ENCODE measurements at regions not wholly inside any gene's neighbourhood (a gene's known extent, or its start where the extent isn't known, plus 50 kb on each side); places are given as distances from the start of the nearest gene placed in this dataset.

GRCh38 chr14:54105406-54105805, 148.8 kb upstream of the BMP4 start:
- peak; percentile 18 to 53 for DNase-seq
- no peaks in the 10 kb centered on the region for H3K79me2 ChIP-seq (ENCODE audit: low read depth)
- no peaks in the 10 kb centered on the region for H3K27me3 ChIP-seq (ENCODE audit: insufficient read depth, low read depth)
- 0 out of 2 replicates have a peak overlapping the region, but pooled peaks have one; percentile 50 for H2AFZ ChIP-seq
- peak overlapping the region; percentile 59 for H3K27ac ChIP-seq
- CTCF ChIA-PET: interaction anchor here (0.6 to 1.8 kb wide), 4 partner anchors 70 to 953 kb away, joined by 3 to 11 read pairs (median 4); no protein-coding TSS in a partner anchor
- TF ChIP-seq CTCF (conservative IDR thresholded peaks at IDR 0.05) (no peak), EZH2 (IDR thresholded peaks at IDR 0.05; ENCODE audit: low read depth) (no peak)
- no TSS peak for BruUV-seq (replicated peaks)
- H3K9me2 ChIP-seq (ENCODE audit: insufficient read depth): no peaks in the 10 kb centered on the region
- no peaks in the 10 kb centered on the region for H4K20me1 ChIP-seq (ENCODE audit: insufficient read depth)
- peaks cover 57% of the 10 kb centered on the region for H3K4me1 ChIP-seq (replicated peaks; ENCODE audit: insufficient read depth)
- H3F3A ChIP-seq (ENCODE audit: insufficient read depth, low read depth): peaks cover 29% of the 10 kb centered on the region
- H3K36me3 ChIP-seq (ENCODE audit: low read depth): no peaks in the 10 kb centered on the region
- H3K9me3 ChIP-seq (ENCODE audit: insufficient read depth, low read depth): no peaks in the 10 kb centered on the region; the same call in none of the 2 replicates
- intact Hi-C loops (cut with micrococcal nuclease; ENCODE audit: unreplicated experiment): loop anchor here (5.0 to 10.0 kb wide), 4 partner anchors 222 to 651 kb away; no protein-coding TSS in a partner anchor
- POLR2A ChIA-PET (ENCODE audit: unreplicated experiment): interaction anchor here (0.6 to 2.6 kb wide), 9 partner anchors 15 to 277 kb away, joined by 4 to 60 read pairs (median 6); partner anchors contain the start of gene BMP4
- peak overlapping the region; percentile 27 for H3K4me2 ChIP-seq
- no peak overlapping the region for H3K4me3 ChIP-seq

GRCh38 chr14:54105898-54106297, 149.3 kb upstream of the BMP4 start:
- H3K4me3 ChIP-seq: no peak overlapping the region; the same call in 1 of the 2 replicates
- POLR2A ChIA-PET (ENCODE audit: unreplicated experiment): interaction anchor here (0.5 to 2.6 kb wide), 12 partner anchors 10 to 390 kb away, joined by 3 to 60 read pairs (median 6); partner anchors contain the start of gene BMP4
- no peak for TF ChIP-seq EZH2 (IDR thresholded peaks at IDR 0.05; ENCODE audit: low read depth)
- TF ChIP-seq CTCF (conservative IDR thresholded peaks at IDR 0.05): no peak

GRCh38 chr14:54106661-54107377, 150.2 kb upstream of the BMP4 start:
- H3K79me2 ChIP-seq (ENCODE audit: low read depth): no peaks in the 10 kb centered on the region
- no peak for TF ChIP-seq EZH2 (IDR thresholded peaks at IDR 0.05; ENCODE audit: low read depth)
- no peak for TF ChIP-seq CTCF (conservative IDR thresholded peaks at IDR 0.05)
- CTCF ChIA-PET: interaction anchor here (0.6 to 1.3 kb wide), 4 partner anchors 102 to 375 kb away, joined by 3 to 22 read pairs (median 4); no protein-coding TSS in a partner anchor
- no peaks in the 10 kb centered on the region for H3K27me3 ChIP-seq (ENCODE audit: insufficient read depth, low read depth)
- peak overlapping the region; percentile 27 for H3K4me2 ChIP-seq
- H2AFZ ChIP-seq: no peak overlapping the region; the same call in 1 of the 2 replicates
- H3K4me1 ChIP-seq (replicated peaks; ENCODE audit: insufficient read depth): peaks cover 57% of the 10 kb centered on the region
- BruUV-seq (replicated peaks): TSS peak; percentile 60
- no peaks in the 10 kb centered on the region for H4K20me1 ChIP-seq (ENCODE audit: insufficient read depth)
- H3K9me2 ChIP-seq (ENCODE audit: insufficient read depth): no peaks in the 10 kb centered on the region
- no peaks in the 10 kb centered on the region; the same call in none of the 2 replicates for H3K9me3 ChIP-seq (ENCODE audit: insufficient read depth, low read depth)
- no peaks in the 10 kb centered on the region for H3K36me3 ChIP-seq (ENCODE audit: low read depth)
- intact Hi-C loops (cut with micrococcal nuclease; ENCODE audit: unreplicated experiment): loop anchor here (1.0 to 10.0 kb wide), 12 partner anchors 62 to 652 kb away; partner anchors contain the start of gene BMP4
- peak; percentile 51 to 54 for DNase-seq
- H3K27ac ChIP-seq: peak overlapping the region; percentile 59
- POLR2A ChIA-PET (ENCODE audit: unreplicated experiment): interaction anchor here (0.5 to 2.6 kb wide), 10 partner anchors 63 to 882 kb away, joined by 3 to 60 read pairs (median 6); partner anchors contain the start of gene BMP4
- peaks cover 29% of the 10 kb centered on the region for H3F3A ChIP-seq (ENCODE audit: insufficient read depth, low read depth)
- H3K4me3 ChIP-seq: no peak overlapping the region; the same call in 1 of the 2 replicates

More at GRCh38 chr14:54105898-54106297, 149.3 kb upstream of the BMP4 start:
- Histone ChIP-seq H3F3A (ENCODE audit: insufficient read depth, low read depth) (peaks cover 29% of the 10 kb centered on the region), H2AFZ (no peak overlapping the region), H3K36me3 (ENCODE audit: low read depth) (no peaks in the 10 kb centered on the region), H3K27ac (peak overlapping the region; percentile 59), H3K4me2 (peak overlapping the region; percentile 27), H3K9me3 (ENCODE audit: insufficient read depth, low read depth) (no peaks in the 10 kb centered on the region; the same call in none of the 2 replicates), H3K9me2 (ENCODE audit: insufficient read depth) (no peaks in the 10 kb centered on the region), H4K20me1 (ENCODE audit: insufficient read depth) (no peaks in the 10 kb centered on the region), H3K79me2 (ENCODE audit: low read depth) (no peaks in the 10 kb centered on the region), H3K27me3 (ENCODE audit: insufficient read depth, low read depth) (no peaks in the 10 kb centered on the region), H3K4me1 (replicated peaks; ENCODE audit: insufficient read depth) (peaks cover 57% of the 10 kb centered on the region)
- peak; percentile 85 for DNase-seq
- no TSS peak for BruUV-seq (replicated peaks)
- intact Hi-C loops (cut with micrococcal nuclease; ENCODE audit: unreplicated experiment): loop anchor here (1.0 to 10.0 kb wide), 11 partner anchors 105 to 651 kb away; partner anchors contain the start of gene BMP4
- CTCF ChIA-PET: interaction anchor here (1.0 to 1.8 kb wide), 3 partner anchors 69 to 223 kb away, joined by 3 to 11 read pairs (median 4); no protein-coding TSS in a partner anchor
